GM12878 (cell line): ENCODE measurements at regions not wholly inside any gene's neighbourhood (a gene's known extent, or its start where the extent isn't known, plus 50 kb on each side); places are given as distances from the start of the nearest gene placed in this dataset.

Source experiments
- ASH2L ChIP-seq: fragments of 300-600, 200-600 bp; sonication (generic); IDR thresholded peaks from 2 replicates; pipeline ENCODE4 v1.6.1; 2017; ENCODE audit warnings: low read depth, mild to moderate bottlenecking, borderline replicate concordance
- BRCA1 ChIP-seq: IDR thresholded peaks from 2 replicates; pipeline ENCODE4 v1.6.1; 2011; ENCODE audit warnings: low read depth, low read length, improper control_type of control experiment
- CBX3 ChIP-seq: fragments of 200-600 bp; sonication (generic); IDR thresholded peaks from 2 replicates; pipeline ENCODE4 v1.6.1; 2016; ENCODE audit warnings: low read depth, borderline replicate concordance
- CHD2 ChIP-seq: IDR thresholded peaks from 2 replicates; pipeline ENCODE4 v1.6.1; 2011; ENCODE audit warnings: low read depth, low read length, improper control_type of control experiment, borderline replicate concordance
- DPF2 ChIP-seq: fragments of 450-650 bp; IDR thresholded peaks from 2 replicates; pipeline ENCODE4 v1.6.1; 2017; ENCODE audit warnings: mild to moderate bottlenecking
- ESRRA ChIP-seq: IDR thresholded peaks from 2 replicates; pipeline ENCODE4 v1.6.1; 2012; ENCODE audit warnings: mild to moderate bottlenecking, low read length, improper control_type of control experiment
- EZH2 ChIP-seq: IDR thresholded peaks from 2 replicates; pipeline ENCODE4 v1.6.1; 2012; ENCODE audit warnings: low read depth, mild to moderate bottlenecking, control low read depth, inconsistent platforms, low read length, borderline replicate concordance; ENCODE audit not compliant: control insufficient read depth
- FOS ChIP-seq: IDR thresholded peaks from 3 replicates; pipeline ENCODE4 v1.6.1; 2011; ENCODE audit warnings: borderline replicate concordance; ENCODE audit not compliant: insufficient read length; ENCODE audit errors: extremely low read depth
- FOXK2 ChIP-seq: fragments of 450-650 bp; IDR thresholded peaks from 2 replicates; pipeline ENCODE4 v1.6.1; 2017; ENCODE audit warnings: mild to moderate bottlenecking, moderate library complexity
- GABPA ChIP-seq: IDR thresholded peaks from 2 replicates; pipeline ENCODE4 v1.6.1; 2014; ENCODE audit warnings: antibody characterized with exemption, low read depth, mild to moderate bottlenecking, inconsistent platforms
- NFXL1 ChIP-seq: fragments of 450-650 bp; IDR thresholded peaks from 2 replicates; pipeline ENCODE4 v1.6.1; 2017; ENCODE audit warnings: antibody characterized with exemption, mild to moderate bottlenecking, borderline replicate concordance
- NR2C1 ChIP-seq: fragments of 450-650 bp; IDR thresholded peaks from 2 replicates; pipeline ENCODE4 v1.6.1; 2017; ENCODE audit warnings: antibody characterized with exemption, mild to moderate bottlenecking, moderate library complexity
- POLR2A ChIP-seq: IDR thresholded peaks from 2 replicates; pipeline ENCODE4 v1.6.1; 2011; ENCODE audit warnings: low read depth, mild to moderate bottlenecking, low read length
- RBBP5 ChIP-seq: fragments of 200-600 bp; sonication (generic); conservative IDR thresholded peaks from 2 replicates; pipeline ENCODE4 v1.6.1; 2016
- SIN3A ChIP-seq: IDR thresholded peaks from 2 replicates; pipeline ENCODE4 v1.6.1; 2012; ENCODE audit warnings: low read depth, low read length, improper control_type of control experiment
- SMAD1 ChIP-seq: fragments of 450-650 bp; IDR thresholded peaks from 2 replicates; pipeline ENCODE4 v1.6.1; 2018; ENCODE audit warnings: mild to moderate bottlenecking, low read depth; ENCODE audit not compliant: partially characterized antibody
- SMARCA5 ChIP-seq: fragments of 450-650 bp; IDR thresholded peaks from 2 replicates; pipeline ENCODE4 v1.6.1; 2017; ENCODE audit warnings: mild to moderate bottlenecking
- SREBF2 ChIP-seq: IDR thresholded peaks from 2 replicates; pipeline ENCODE4 v1.6.1; 2012; ENCODE audit warnings: mild to moderate bottlenecking, low read length
- STAT1 ChIP-seq: fragments of 450-650 bp; conservative IDR thresholded peaks from 2 replicates; pipeline ENCODE4 v1.6.1; 2014; ENCODE audit warnings: antibody characterized with exemption, mild to moderate bottlenecking
- SUPT20H ChIP-seq: IDR thresholded peaks from 2 replicates; pipeline ENCODE4 v1.6.1; 2011; ENCODE audit warnings: low read depth, mild to moderate bottlenecking, low read length, moderate library complexity, borderline replicate concordance; ENCODE audit not compliant: control insufficient read depth
- SUZ12 ChIP-seq: fragments of 200-600 bp; sonication (generic); IDR thresholded peaks from one replicate; pipeline ENCODE4 v1.6.1; 2018; ENCODE audit warnings: antibody characterized with exemption, mild to moderate bottlenecking; ENCODE audit not compliant: unreplicated experiment
- TCF7 ChIP-seq: IDR thresholded peaks from 2 replicates; pipeline ENCODE4 v1.6.1; 2014; ENCODE audit warnings: antibody characterized with exemption, borderline replicate concordance
- WRNIP1 ChIP-seq: IDR thresholded peaks from 2 replicates; pipeline ENCODE4 v1.6.1; 2011; ENCODE audit warnings: low read depth, low read length, improper control_type of control experiment, borderline replicate concordance
- ZNF384 ChIP-seq: IDR thresholded peaks from 2 replicates; pipeline ENCODE4 v1.6.1; 2012; ENCODE audit warnings: low read depth, mild to moderate bottlenecking, low read length, improper control_type of control experiment, borderline replicate concordance
- TF ChIP-seq, protein P1 (sequence below): fragments of 450-650 bp; IDR thresholded peaks from 2 replicates; pipeline ENCODE4 v1.6.1; 2014; ENCODE audit warnings: mild to moderate bottlenecking
- TF ChIP-seq, protein P2 (sequence below): fragments of 450-650 bp; IDR thresholded peaks from 2 replicates; pipeline ENCODE4 v1.6.1; 2017; ENCODE audit warnings: mild to moderate bottlenecking, moderate library complexity
- TF ChIP-seq, protein P3 (sequence below): IDR thresholded peaks from 2 replicates; pipeline ENCODE4 v1.6.1; 2012; ENCODE audit warnings: low read depth, low read length, improper control_type of control experiment
- TF ChIP-seq, protein P4 (sequence below): IDR thresholded peaks from 2 replicates; pipeline ENCODE4 v1.6.1; 2011; ENCODE audit warnings: mild to moderate bottlenecking, low read depth, low read length, moderate library complexity; ENCODE audit not compliant: insufficient replicate concordance

DNA sequence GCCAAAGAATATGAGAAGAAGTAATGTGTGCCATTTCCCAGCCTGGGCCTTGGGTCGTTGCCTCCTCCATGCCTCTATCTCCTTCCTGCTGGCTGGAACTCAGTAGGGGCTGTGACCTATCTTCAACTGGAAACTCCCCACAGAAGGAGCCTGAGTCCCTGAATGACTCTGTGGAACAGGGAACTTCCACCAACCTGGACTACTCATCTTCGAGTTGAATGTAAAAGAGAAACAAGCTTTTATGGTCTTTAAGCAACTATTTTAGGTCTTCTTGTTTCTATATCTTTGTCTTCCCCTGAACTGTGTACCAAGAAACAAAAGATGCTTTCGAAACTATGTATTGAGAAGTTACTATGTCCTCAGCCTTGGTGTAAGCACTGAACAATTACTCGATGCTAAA lies 355.3 kb upstream of the NR2F2 start (continued):
- TF ChIP-seq STAT1 = no peak
- no peak for TF ChIP-seq FOXK2
- TF ChIP-seq ASH2L = no peak
- no peak for TF ChIP-seq RBBP5
- TF ChIP-seq TCF7 = no peak
- TF ChIP-seq, protein P1, sequence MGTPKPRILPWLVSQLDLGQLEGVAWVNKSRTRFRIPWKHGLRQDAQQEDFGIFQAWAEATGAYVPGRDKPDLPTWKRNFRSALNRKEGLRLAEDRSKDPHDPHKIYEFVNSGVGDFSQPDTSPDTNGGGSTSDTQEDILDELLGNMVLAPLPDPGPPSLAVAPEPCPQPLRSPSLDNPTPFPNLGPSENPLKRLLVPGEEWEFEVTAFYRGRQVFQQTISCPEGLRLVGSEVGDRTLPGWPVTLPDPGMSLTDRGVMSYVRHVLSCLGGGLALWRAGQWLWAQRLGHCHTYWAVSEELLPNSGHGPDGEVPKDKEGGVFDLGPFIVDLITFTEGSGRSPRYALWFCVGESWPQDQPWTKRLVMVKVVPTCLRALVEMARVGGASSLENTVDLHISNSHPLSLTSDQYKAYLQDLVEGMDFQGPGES = no peak
- TF ChIP-seq SREBF2 = no peak
- no peak for TF ChIP-seq POLR2A
- TF ChIP-seq, protein P2, sequence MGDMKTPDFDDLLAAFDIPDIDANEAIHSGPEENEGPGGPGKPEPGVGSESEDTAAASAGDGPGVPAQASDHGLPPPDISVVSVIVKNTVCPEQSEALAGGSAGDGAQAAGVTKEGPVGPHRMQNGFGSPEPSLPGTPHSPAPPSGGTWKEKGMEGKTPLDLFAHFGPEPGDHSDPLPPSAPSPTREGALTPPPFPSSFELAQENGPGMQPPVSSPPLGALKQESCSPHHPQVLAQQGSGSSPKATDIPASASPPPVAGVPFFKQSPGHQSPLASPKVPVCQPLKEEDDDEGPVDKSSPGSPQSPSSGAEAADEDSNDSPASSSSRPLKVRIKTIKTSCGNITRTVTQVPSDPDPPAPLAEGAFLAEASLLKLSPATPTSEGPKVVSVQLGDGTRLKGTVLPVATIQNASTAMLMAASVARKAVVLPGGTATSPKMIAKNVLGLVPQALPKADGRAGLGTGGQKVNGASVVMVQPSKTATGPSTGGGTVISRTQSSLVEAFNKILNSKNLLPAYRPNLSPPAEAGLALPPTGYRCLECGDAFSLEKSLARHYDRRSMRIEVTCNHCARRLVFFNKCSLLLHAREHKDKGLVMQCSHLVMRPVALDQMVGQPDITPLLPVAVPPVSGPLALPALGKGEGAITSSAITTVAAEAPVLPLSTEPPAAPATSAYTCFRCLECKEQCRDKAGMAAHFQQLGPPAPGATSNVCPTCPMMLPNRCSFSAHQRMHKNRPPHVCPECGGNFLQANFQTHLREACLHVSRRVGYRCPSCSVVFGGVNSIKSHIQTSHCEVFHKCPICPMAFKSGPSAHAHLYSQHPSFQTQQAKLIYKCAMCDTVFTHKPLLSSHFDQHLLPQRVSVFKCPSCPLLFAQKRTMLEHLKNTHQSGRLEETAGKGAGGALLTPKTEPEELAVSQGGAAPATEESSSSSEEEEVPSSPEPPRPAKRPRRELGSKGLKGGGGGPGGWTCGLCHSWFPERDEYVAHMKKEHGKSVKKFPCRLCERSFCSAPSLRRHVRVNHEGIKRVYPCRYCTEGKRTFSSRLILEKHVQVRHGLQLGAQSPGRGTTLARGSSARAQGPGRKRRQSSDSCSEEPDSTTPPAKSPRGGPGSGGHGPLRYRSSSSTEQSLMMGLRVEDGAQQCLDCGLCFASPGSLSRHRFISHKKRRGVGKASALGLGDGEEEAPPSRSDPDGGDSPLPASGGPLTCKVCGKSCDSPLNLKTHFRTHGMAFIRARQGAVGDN = no peak
- no peak for TF ChIP-seq ESRRA
- no peak for TF ChIP-seq SIN3A
- TF ChIP-seq CHD2 = no peak
- TF ChIP-seq SMARCA5 = no peak
- no peak for TF ChIP-seq SMAD1
- TF ChIP-seq, protein P3, sequence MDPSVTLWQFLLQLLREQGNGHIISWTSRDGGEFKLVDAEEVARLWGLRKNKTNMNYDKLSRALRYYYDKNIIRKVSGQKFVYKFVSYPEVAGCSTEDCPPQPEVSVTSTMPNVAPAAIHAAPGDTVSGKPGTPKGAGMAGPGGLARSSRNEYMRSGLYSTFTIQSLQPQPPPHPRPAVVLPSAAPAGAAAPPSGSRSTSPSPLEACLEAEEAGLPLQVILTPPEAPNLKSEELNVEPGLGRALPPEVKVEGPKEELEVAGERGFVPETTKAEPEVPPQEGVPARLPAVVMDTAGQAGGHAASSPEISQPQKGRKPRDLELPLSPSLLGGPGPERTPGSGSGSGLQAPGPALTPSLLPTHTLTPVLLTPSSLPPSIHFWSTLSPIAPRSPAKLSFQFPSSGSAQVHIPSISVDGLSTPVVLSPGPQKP = no peak
- TF ChIP-seq GABPA = no peak
- no peak for TF ChIP-seq CBX3
- TF ChIP-seq SUZ12 = no peak
- TF ChIP-seq, protein P4, sequence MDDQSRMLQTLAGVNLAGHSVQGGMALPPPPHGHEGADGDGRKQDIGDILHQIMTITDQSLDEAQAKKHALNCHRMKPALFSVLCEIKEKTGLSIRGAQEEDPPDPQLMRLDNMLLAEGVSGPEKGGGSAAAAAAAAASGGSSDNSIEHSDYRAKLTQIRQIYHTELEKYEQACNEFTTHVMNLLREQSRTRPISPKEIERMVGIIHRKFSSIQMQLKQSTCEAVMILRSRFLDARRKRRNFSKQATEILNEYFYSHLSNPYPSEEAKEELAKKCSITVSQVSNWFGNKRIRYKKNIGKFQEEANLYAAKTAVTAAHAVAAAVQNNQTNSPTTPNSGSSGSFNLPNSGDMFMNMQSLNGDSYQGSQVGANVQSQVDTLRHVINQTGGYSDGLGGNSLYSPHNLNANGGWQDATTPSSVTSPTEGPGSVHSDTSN = no peak
- no peak for TF ChIP-seq NFXL1
- no peak for TF ChIP-seq ZNF384
- no peak for TF ChIP-seq EZH2
- TF ChIP-seq WRNIP1 = no peak
- TF ChIP-seq DPF2 = no peak; the same call in 1 of the 2 replicates
- TF ChIP-seq FOS = no peak
- no peak for TF ChIP-seq SUPT20H
- TF ChIP-seq BRCA1 = no peak
- TF ChIP-seq NR2C1 = no peak
